NCI-H69 (cell line): ENCODE measurements at regions not wholly inside any gene's neighbourhood (a gene's known extent, or its start where the extent isn't known, plus 50 kb on each side); places are given as distances from the start of the nearest gene placed in this dataset.
"Not testable (repeated sequence)": the region's sequence is repeated elsewhere in the genome, so short reads cannot be mapped to it uniquely, and the experiment has no call there.

Experiments used
- DNase-seq: peaks from one replicate; lab custom pipeline; 2025; lab: John Stamatoyannopoulos, UW

DNA sequence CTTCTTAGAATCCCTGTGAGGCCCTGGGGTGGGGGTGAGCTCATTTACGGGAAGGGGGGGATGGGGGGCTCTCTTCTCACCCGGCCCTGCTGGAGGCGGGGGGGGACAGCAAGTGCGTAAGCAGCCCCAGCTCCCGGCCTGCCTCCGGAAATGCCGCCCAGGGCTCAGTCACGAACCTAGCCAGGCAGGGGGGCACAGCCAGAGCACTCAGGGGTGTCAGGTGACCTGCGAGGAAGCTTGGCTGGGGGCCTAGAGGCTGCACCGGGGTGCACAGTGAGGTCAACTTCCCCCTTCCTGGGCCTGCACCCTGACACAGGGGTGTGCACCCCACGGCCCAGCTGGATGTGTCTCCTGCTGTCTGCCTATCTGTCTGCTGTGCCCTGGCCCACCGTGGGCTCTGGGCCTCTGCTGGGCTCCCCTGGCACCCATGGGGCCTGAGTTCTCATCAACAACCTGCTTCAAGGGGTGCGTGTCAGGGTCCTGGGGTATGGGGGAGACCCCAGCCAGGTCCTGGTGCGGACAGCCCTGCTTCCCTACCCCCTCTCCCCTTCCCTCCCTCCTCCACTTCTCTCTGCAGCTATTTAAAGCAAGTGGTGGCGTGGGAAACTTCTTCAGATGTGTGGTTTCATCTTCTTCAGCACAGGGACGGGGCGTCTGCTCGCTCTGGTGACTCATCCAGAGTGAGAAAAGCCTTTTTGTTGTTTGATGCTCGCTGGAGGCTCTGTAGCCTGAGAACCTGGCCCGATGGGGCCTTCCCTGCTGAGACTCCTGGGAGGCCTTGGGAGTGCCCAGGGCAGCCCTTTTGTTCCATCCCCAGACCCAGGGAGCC is 92.5 kb upstream of the RUNX3 start:
- DNase-seq: no peak

DNA sequence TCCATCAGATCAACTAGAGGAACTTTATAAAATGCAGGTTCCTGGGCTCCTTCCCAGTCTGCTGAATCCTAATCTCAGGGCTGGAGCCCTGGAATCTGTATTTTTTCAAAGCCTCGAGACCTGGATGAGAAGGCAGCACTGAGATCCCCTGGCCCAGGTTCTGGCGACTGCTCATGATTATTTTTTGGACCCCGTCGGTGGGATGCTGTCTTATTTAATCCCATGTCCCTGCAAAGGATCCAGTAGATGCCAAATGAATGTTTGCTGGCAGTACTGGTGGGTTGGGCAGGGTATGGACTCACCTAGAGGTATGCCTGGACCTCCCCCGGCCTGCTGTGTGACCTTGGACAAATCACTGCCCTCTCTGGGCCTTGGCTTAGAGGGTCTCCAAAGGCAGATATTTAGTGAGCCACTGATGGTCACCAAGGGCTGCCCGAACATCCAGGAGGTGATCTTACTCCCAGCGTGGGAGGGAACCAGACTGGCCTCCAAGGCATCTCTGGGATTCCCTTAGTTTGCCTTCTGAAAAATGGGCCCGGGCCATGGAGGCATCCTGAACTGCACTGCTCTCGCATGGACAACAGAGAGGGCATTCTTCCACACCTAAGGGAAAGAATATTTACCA is 91.6 kb upstream of the RUNX3 start:
- no peak for DNase-seq

DNA sequence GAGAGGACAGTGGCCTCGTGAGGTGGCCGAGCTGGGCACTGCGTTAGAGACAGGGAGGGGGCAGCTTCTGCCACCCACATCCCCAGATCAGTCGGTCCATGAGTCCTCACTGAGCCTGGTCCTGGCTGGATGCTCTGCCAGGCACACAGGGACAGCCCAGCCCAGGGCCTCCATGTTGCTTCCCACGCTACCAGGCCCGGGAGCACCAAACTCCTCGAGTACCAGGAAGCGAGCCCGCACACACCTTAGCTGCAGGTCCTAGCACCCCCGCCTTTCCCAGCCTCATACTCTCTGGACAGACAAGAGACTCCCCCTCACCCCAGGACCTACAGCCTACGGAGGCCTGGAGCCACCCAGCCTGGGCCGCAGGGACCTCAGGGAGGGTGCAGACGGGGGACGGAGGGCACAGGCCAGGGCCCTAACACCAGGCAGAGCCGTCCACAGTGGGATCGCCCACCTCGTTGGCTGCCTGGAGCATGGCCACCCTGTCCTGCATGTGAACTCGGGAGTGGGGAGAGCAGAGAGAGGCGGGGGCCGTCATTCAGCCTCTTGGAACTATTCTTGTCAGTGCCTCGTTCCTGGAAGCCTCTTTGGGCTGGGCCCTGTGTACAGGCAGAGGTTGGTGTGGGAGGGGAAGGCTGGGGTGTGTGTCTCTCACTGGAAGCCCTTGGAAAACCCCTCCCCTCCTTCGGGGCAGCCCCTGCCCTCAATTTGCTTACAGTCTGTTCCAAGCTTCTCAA is 90.9 kb upstream of the RUNX3 start:
- DNase-seq: no peak

DNA sequence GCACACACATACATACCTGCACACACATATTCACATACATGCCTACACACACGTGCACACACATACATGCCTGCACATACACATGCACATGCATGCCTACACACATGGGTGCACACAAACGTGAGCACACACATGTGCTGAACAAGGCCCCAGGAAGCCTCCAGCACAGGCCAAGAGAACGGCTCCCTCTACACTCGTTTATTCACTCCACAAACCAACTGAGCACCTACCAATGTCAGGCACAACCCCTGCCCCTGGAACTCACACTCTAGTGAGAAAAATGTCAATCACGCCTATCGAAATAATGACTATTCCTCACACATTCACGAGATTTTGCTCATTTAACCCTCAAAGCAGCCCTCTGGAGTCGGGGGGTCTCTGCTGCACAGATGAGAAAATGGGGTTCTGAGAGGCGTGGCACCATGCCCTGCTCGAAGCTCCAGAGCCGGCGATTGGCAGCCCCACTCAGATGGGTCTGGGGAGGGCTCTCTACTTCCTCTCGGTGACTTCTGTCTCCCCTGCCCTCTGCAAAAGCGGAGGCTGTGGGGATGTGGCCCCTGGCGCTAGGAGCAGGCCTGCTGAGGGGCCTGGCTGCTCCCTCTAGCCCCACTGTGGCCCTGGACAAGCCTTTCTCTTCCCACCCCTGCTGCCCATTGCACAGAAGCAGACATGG is 90.2 kb upstream of the RUNX3 start:
- no peak for DNase-seq

DNA sequence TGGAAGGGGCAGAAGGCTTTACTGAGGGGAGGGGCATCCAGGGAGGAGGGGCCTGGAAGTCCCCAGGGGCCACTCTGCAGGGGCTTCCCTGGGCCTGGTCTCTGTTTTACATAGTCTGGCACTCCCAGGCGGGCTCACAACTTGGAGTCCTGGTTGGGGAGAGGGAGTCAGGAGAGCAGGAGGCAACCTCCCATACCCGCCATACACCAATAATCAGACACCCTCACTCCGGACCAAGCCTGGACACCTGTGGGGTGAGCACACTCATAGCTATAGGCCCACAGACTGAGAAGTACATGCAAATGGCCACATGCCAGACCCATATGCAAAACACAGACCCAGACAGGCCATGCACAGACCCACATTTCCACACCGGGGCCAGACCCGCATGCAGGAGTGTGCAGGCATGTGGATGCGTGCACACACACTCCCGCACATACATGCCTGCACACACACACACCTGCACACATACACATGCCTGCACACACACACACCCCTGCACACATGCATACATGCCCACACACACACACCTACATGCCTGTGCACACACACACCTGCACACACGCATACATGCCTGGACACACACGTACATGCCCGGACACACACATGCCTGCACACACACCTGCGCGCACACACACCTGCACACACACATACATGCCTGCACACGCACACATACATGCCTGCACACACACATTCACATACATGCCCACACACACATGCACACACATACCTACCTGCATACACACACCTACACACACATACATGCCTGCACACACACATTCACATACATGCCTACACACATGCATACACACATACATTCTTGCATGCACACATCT is 89.5 kb upstream of the RUNX3 start:
- no peak for DNase-seq

DNA sequence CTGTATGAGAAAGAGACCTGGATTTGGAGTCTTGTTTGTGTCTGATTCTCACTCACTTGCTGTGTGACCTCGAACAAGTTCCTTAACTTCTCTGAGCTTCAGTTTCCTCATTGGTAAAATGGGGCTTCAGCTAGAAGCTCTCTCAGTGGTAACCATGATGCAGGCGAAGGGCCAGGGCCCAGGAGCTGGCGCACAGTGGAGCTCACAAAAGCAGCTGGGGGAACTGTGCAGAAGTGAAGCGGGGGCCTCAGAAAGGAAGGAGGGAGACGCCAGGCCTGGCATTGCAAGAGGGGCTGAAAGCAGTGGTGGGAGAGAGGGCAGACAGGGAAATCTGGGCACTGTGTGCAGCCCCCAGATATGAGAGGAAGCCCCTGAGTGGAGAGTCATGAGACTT is 88.9 kb upstream of the RUNX3 start:
- DNase-seq: no peak

DNA sequence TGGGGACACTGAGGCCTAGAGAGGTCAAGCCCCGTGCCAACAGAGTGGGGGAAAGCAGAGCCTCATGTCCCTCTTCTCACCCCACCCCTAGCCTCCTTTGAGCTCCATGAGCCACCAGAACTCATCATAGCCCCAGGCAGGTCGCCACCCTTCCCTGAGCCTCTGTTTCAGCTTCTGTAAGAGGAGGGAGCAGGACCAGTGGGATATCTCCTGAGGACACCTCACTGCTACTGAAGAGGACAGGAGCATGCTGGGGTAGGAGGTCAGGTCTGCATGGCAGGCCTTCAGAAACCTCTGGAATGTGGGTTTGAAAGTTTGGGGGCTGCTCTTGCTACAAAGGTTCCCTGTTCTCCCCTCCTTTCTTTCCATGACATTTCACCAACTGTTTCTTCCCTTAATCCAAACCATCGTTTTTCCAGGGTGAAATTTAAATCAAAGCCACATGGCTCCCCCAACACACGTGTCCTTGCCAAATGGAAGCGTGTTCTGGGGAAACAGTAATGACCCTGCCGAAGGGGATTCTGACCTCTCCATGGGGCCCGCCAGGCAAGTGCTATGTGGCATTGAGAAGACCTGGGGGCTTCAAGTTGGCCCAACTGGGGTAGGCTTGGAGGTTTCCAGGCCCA is 88.1 kb upstream of the RUNX3 start:
- DNase-seq: no peak

DNA sequence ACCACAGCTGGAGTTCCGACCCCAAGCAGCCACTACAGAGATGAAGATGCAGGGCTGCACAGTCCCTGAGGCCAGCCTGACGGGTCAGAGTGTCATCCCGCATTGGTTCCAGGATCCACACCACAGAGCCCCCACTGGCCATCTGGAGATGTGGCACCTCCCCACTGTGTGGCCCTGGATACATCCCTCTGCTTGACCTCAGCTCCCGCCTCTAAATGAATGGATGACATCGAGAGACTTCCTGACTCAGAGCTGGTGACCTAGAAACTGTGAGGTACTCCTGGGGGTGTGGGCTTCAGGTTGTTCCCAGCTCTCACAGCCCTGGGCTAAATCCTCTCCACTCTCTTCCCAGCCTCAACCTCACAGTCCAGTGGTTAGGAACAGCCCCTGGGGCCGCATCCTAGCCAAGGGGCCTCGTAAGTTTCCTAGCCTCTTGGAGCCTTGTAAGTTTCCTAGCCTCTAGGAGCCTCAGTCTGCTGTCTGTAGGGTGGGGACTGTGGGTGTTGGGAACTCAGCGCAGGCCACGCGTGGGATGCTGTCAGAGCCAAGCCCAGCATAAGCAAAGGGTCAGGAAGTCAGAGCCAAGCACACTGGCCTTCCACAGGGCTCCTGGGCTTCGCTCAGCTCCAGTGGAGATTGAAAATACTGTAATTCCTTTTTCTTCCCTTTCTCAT is 87.5 kb upstream of the RUNX3 start:
- DNase-seq: no peak

DNA sequence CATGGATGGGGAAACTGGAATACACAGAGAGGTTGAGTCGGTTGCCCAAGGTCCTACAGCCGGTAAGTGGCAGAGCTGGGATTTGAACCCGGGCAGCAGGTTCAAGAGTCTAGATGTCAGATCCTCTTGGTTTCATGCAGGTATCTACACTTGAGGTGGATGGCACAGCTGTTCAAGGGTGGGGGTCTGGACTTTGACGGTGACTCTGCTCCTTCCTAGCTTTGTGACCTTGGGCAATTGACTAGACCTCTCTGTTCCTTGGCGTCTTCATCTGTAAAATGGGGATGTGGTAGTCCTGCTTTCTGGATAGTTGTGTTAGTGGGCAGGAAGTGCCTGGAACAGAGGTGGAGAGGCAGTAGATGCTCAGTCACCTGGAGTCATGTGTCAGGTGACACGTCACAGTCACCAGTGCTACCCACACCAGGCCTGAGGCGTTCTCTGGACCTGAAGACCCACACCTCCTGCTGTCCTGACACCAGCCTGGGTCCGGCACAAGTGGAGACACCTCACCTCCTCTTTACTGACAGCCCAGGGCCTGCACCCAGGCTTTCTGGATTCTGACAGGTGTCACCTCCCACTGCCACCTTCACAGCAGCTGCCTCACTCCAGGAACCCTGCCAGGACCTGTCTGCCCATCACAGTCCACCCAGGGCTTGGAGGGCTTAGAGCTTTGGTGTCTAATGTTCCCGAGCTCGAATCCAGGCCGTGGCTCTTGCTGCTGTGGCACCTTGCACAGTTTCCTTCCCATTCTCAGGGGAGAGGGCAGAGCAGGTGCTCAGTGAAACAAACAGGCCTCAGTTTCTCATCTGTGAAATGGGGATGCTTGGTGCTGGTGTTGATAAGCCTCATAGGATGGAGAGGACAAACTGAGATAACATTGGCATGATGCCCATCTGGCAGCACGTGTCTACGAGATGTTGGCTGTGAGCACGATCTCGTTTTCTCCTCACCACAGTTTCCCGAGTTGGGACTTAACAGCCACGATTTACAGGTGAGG is 83.2 kb upstream of the RUNX3 start:
- DNase-seq: no peak

DNA sequence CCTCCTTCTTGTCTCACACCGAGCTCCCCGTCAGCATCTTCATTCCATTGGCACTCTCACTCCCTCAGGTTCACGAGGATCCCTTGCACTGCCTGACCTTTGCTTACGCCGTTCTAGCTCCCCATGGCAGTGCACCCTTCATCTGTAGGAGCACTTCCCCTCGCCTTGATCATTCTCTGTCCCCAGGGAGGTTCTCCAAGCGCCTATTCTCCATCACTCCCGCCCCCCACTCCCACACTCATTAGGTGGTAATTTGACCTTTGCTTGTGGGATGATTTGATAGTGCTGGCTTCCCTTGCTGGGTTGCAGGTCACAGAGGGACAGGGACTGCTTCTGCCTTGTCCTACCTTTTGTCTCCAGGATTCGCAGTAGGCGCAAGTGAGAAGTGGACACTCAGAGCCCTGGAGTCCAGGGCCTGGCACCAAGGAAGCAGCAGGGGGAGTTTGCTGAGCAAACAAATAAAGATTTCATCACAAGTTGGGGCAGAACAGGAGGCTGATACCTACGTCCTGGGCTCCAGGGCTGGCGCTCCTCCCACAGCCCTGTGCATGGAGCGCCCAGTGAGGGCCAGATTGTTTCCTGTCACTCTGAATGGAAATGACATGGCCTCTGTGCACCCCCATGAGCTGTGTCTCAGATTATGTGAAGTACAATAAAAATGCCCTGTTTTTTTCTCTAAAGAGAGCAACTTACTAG is 82.0 kb upstream of the RUNX3 start:
- no peak for DNase-seq

DNA sequence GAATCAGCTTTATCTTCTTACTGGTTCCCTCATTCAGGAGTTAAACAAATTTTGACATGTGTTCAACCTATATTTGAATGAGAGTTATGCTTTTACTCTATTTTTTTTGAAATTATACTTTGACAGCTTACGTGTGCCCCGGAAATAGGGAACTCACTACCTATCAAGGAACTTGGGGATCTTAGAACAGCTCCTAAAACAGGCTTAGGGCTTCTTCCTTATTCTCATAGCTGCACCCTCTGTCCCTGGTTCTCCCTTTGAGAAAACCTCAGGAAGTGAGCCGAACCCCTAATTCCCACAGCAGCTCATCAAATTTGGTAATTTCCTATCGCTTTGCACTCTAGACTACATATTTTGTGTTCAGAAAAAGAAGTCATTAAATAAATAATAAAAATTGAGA is 81.2 kb upstream of the RUNX3 start:
- DNase-seq: no peak

DNA sequence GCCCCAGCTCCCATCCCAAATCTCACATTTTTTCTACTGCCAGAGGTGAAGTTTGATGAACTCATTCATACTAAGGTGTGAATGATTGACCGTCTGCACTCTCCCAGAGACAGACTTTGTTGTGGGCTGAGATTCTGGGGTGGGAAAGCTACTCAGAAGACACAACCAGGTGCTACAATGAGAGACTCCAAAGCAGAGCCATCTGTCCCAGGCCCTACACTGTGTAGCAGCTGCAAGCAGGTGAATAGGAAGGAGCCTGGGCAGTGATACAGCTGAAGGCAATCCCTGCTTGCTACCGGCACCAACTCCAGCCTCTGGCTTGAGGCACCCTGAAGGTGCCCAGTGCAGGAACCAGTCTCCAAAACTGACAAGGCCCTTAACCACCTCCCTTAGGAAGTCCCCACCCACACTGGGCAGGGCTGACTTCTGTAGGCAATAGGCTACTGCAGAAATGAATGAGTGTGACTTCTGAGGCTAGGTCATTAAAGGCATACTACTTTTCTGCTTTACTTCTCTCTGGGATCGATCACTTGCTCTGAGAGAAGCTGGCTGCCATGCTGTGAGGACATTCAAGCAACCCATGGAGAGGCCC is 79.7 kb upstream of the RUNX3 start:
- no peak for DNase-seq

DNA sequence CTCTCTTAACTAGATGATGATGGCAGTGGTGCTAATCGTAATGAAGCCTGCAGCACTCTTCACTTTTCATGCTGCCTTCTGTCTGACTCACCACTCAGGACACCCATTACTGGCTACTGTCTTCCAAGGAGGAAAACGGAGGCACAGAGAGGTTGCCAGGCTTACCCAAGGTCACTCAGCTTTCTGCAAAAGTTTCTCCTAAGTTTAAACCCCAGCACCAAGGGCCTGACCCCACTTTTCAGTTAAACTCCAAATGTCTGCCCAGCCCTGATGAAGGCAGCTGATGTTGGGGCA is 78.1 kb upstream of the RUNX3 start:
- DNase-seq: no peak

DNA sequence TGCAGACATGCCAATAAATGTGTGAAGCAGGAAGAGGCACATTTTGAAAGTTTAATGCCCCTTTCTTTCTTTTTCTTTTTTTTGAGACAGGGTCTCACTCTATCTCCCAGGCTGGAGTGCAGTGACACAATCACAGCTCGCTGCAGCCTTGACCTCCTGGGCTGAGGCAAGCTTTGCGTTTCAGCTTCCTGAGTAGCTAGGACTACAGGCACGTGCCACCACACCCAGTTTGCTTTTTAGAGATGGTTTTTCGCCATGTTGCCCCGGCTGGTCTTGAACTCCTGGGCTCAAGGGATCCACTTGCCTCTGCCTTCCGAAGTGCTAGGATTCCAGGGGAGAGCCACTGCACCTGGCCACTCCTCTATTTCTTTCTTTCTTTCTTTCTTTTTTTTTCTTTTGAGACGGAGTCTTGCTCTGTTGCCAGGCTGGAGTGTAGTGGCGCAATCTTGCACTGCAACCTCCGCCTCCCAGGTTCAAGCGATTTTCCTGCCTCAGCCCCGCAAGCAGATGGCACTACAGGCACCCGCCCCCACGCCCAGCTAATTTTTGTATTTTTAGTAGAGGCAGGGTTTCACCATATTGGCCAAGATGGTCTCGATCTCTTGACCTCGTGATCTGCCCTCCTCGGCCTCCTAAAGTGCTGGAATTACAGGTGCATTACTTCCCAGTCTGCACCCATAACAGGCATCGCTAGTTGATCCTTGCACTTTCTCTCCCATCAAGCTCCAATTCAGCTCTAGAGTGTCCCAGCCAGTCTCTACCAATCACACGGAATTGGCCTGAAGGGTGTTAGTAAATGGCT is 77.5 kb upstream of the RUNX3 start:
- not testable (repeated sequence) for DNase-seq

DNA sequence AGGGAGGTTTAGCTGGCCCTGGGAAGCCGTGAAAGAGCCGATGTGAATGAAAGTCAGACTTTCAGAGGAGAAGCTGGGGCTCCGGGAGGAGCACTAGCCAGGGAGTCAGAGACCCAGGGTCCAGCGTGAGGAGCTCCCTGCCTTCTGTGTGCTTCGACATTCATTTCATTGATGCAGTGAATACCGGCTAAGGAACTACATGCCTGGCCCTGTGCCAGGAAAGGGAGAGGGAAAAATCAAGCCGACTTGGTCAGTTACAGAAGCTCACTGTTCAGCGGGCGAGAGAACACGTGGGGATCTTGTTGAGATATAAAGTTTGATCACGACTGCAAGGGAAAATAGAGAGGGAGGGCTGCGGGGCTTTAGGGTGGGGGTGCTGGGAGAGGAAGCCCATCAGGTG is 76.7 kb upstream of the RUNX3 start:
- peak; percentile 26 for DNase-seq

DNA sequence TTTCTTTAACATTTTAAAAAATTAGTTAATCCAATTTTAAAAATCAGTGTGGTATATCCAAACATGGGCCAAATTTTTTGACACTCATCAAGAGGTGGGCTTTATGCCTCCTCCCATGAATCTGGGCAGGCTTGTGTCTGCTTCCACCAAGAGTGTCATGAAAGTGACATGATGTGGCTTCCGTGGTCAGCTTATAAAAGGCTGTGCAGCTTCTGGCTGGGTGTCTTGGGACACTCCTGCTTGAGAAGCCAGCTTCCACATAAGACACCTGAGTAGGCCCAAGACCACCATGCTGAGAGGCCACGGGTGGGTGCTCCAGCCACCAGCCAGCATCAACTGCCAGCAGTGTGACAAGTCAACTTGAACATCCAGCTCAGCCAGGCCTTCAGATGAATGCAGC is 74.3 kb upstream of the RUNX3 start:
- no peak for DNase-seq

DNA sequence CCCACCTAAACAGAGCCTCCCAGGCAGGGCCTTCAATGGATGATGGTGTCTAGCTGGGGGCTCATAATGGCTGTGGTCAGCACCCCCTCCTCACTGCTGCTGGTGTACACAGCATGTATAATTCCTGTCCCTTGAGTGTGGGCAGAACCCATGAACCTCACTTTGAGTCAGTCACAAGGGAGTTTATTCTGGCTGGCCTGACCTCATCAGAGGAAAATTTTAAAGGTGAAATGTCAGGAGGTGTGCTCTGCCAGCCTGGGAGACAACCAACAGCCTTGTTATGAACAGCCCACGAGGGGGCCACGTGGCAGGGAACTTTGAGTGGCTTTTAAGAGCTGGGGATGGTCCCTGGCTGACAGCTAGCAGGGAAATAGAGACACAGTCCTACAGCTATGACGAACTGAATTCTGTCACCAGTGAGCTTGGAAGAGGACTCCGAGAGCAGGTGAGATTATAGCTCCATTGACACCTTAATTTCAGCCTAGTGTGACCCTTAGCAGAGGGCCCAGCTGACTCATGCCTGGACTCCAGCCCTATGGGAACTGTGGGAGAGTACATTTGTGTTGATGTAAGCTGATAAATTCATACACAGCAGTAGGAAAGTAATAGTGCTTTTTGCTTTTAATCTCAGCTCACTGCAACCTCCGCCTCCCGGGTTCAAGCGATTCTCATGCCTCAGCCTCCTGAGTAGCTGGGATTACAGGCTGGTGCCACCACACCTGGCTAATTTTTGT is 73.5 kb upstream of the RUNX3 start:
- no peak for DNase-seq
